ENCODE measurements at regions not wholly inside any gene's neighbourhood (a gene's known extent, or its start where the extent isn't known, plus 50 kb on each side); places are given as distances from the start of the nearest gene placed in this dataset.

- TF ChIP-seq CTCF (IDR thresholded peaks at IDR 0.05), result no peak
- TF ChIP-seq POLR2A (IDR thresholded peaks at IDR 0.05), result no peak
- TF ChIP-seq POLR2AphosphoS5 (IDR thresholded peaks at IDR 0.05), result no peak
Observed at GRCh38 chr5:103953601-103954382, 391.2 kb upstream of the NUDT12 start.
